T-cell (primary cell): ENCODE measurements at regions not wholly inside any gene's neighbourhood (a gene's known extent, or its start where the extent isn't known, plus 50 kb on each side); places are given as distances from the start of the nearest gene placed in this dataset.

ENCODE experiments used
- ATAC-seq, 4 experiments: fragments of 200-7000 bp in 3 of 4; fragments of 150-1000 bp in 1 of 4; cut with Tn5 transposase; replicated peaks in 1 of 4; 1 replicate in 3 of 4; 2 replicates in 1 of 4; pipeline ENCODE4 v1.10.0; 2021; ENCODE audit warnings: moderate library complexity in 3 of 4, mild to moderate bottlenecking in 2 of 4, moderate number of reproducible peaks in 1 of 4
- CTCF ChIA-PET, 2 donors: fragments of 300-600 bp; sonication (Branson Sonifier 250); formaldehyde crosslinking; loops; one replicate each; lab custom pipeline; 2022; ENCODE audit warnings: antibody characterized with exemption in 2 of 2; lab: Charles Lee
- POLR2A ChIA-PET, 2 donors: fragments of 300-600 bp; sonication (Branson Sonifier 250); formaldehyde crosslinking; loops; one replicate each; lab custom pipeline; 2022; ENCODE audit warnings: antibody characterized with exemption in 2 of 2; lab: Charles Lee
- DNase-seq, 35 experiments: peaks; one replicate each; pipeline versions ENCODE4 v3.0.0 to v3.0.0-alpha.2; 2013 to 2023
- H3K27ac ChIP-seq: one replicate; pipeline ENCODE4 v1.5.1; 2013; ENCODE audit warnings: low read length
- H3K27me3 ChIP-seq, 2 experiments: replicated peaks in 1 of 2; 1 replicate in 1 of 2; 2 replicates in 1 of 2; pipeline versions ENCODE4 v1.6.1 to v1.7.0; 2013; ENCODE audit warnings: low read length in 1 of 2, mixed read lengths in 1 of 2; ENCODE audit not compliant: control insufficient read depth in 2 of 2, insufficient read depth in 2 of 2; ENCODE audit errors: extremely low read depth in 1 of 2
- H3K36me3 ChIP-seq, 2 donors: 1 replicate in 1 of 2; 2 replicates in 1 of 2; pipeline versions ENCODE4 v1.6.1 to v1.7.0; 2013; ENCODE audit warnings: low read length in 1 of 2; ENCODE audit not compliant: control insufficient read depth in 2 of 2, insufficient read depth in 1 of 2; ENCODE audit errors: extremely low read depth in 1 of 2
- H3K4me1 ChIP-seq, 2 experiments: 1 replicate in 1 of 2; 2 replicates in 1 of 2; pipeline versions ENCODE4 v1.6.1 to v1.7.0; 2013; ENCODE audit warnings: low read length in 2 of 2, mixed read lengths in 1 of 2; ENCODE audit not compliant: insufficient read depth in 2 of 2, control insufficient read depth in 1 of 2; ENCODE audit errors: extremely low read depth in 1 of 2
- H3K4me3 ChIP-seq, 2 donors: 1 replicate in 1 of 2; 2 replicates in 1 of 2; pipeline versions ENCODE4 v1.5.1 to v1.7.0; 2013; ENCODE audit warnings: mild to moderate bottlenecking in 2 of 2, low read length in 1 of 2, moderate library complexity in 1 of 2; ENCODE audit not compliant: control insufficient read depth in 1 of 2; ENCODE audit errors: extremely low read depth in 1 of 2
- H3K9me3 ChIP-seq: 2 replicates; pipeline ENCODE4 v1.7.0; 2013
- H3K27ac Mint-ChIP-seq, 2 donors: one replicate each; pipeline ENCODE4 v1.8.0; 2020 to 2021; ENCODE audit warnings: mild to moderate bottlenecking in 2 of 2, mixed read lengths in 2 of 2
- H3K27me3 Mint-ChIP-seq, 2 donors: one replicate each; pipeline ENCODE4 v1.8.0; 2021 to 2022; ENCODE audit warnings: mixed read lengths in 2 of 2
- H3K36me3 Mint-ChIP-seq: one replicate; pipeline ENCODE4 v1.8.0; 2021; ENCODE audit warnings: mixed read lengths
- H3K4me1 Mint-ChIP-seq, 3 donors: one replicate each; pipeline ENCODE4 v1.8.0; 2020 to 2022; ENCODE audit warnings: mixed read lengths in 3 of 3, mild to moderate bottlenecking in 1 of 3
- H3K4me3 Mint-ChIP-seq, 3 donors: one replicate each; pipeline ENCODE4 v1.8.0; 2020 to 2022; ENCODE audit warnings: mild to moderate bottlenecking in 3 of 3, mixed read lengths in 3 of 3, moderate library complexity in 3 of 3
- H3K9me3 Mint-ChIP-seq, 3 donors: one replicate each; pipeline ENCODE4 v1.8.0; 2020 to 2022; ENCODE audit warnings: mixed read lengths in 3 of 3
- WGBS: methylation state at CpG from one replicate; pipeline ENCODE4 v1.1.5; 2013; ENCODE audit warnings: missing lambda C conversion rate; ENCODE audit not compliant: insufficient coverage; 5-methylcytosine and 5-hydroxymethylcytosine counted together

DNA sequence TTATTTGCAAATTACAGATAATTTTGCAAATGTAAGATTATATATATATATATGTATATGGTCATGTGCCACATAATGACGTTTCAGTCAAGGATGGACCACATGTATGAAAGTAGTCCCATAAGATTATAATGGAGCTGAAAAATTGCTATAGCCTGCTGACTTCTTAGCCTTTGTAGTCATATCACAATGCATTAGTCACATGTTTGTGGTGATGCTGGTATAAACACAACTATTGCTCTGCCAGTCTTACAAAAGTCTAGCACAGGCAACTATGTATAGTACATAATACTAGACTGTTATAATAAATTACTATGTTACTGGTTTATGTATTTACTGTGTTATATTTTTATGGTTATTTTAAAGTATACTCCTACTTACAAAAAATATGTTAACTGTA, 444.3 kb downstream of the KCNJ2 start:
- POLR2A ChIA-PET: no interaction called here
- no CpG with 5 or more reads among the region's 1 CpG for WGBS

DNA sequence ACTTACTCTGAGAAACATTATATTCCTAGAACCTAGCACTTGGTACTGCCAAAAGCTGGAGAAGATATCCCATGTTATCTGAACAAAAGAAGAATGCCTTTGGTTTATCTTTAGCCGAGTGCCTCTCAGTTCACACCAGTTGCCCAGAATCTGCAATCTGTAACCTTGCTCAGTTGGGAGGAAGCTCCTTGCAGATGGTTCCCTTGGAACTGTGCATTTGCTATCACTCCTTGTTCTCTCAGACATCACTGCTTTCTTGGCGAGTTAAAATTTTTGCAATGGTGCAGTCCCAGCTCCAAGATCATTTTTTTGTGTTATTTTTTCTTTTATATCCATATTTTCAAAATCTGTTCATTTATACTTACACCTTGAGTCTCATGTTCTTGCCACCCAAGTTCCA, 446.5 kb downstream of the KCNJ2 start:
- Mint-ChIP-seq H3K4me3 (no peak overlapping the region), H3K4me1 (no peaks in the 10 kb centered on the region), H3K27ac (no peak overlapping the region), H3K36me3 (no peaks in the 10 kb centered on the region), H3K9me3 (peaks cover 0 to 9% (median 0%) of the 10 kb centered on the region in 3 donors), H3K27me3 (peaks cover 0 to 7% of the 10 kb centered on the region in 2 donors)
- no peaks in the 10 kb centered on the region for H3K9me3 ChIP-seq
- ChIA-PET POLR2A (no interaction called here), CTCF (no interaction called here)
- no peaks in the 10 kb centered on the region for H3K27me3 ChIP-seq
- no peaks in the 10 kb centered on the region for H3K4me1 ChIP-seq
- ATAC-seq: no peak
- 82% methylated on average over 1 of the region's 2 CpGs for WGBS
- DNase-seq: no peak
- no peaks in the 10 kb centered on the region for H3K36me3 ChIP-seq
- no peak overlapping the region for H3K4me3 ChIP-seq
- H3K27ac ChIP-seq: no peak overlapping the region

More for the DNA sequence above, 444.3 kb downstream of the KCNJ2 start:
- Mint-ChIP-seq H3K4me3 (no peak overlapping the region), H3K9me3 (peaks cover 0 to 9% (median 0%) of the 10 kb centered on the region in 3 donors), H3K36me3 (no peaks in the 10 kb centered on the region), H3K27me3 (peaks cover 0 to 7% of the 10 kb centered on the region in 2 donors), H3K4me1 (no peaks in the 10 kb centered on the region), H3K27ac (no peak overlapping the region)
- DNase-seq (no peak), ATAC-seq (no peak)
- Histone ChIP-seq H3K27ac (no peak overlapping the region), H3K4me1 (no peaks in the 10 kb centered on the region), H3K36me3 (no peaks in the 10 kb centered on the region), H3K27me3 (no peaks in the 10 kb centered on the region), H3K4me3 (no peak overlapping the region), H3K9me3 (no peaks in the 10 kb centered on the region)
- CTCF ChIA-PET: no interaction called here

DNA sequence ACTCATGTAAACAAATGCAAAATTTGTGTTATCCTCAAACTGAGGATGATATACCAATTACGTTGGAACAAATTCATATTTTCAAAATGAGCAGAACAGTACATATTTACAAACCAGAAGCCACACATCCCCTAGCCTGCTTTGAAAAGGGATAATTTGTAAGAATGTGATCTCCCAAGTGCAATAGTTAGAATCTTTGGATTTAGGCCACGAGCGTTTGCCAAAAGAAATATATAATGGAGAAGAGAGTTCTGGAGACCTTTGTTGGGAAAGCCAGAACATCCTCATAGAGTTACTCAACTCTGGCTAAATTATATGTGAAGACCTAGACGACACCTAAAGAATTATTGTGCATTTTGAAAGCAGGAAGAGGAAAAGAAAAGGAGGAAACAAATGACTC, 449.3 kb downstream of the KCNJ2 start:
- peaks cover 0 to 13% (median 0%) of the 10 kb centered on the region in 3 donors for H3K9me3 Mint-ChIP-seq
- no peaks in the 10 kb centered on the region for H3K36me3 Mint-ChIP-seq
- CTCF ChIA-PET: no interaction called here

DNA sequence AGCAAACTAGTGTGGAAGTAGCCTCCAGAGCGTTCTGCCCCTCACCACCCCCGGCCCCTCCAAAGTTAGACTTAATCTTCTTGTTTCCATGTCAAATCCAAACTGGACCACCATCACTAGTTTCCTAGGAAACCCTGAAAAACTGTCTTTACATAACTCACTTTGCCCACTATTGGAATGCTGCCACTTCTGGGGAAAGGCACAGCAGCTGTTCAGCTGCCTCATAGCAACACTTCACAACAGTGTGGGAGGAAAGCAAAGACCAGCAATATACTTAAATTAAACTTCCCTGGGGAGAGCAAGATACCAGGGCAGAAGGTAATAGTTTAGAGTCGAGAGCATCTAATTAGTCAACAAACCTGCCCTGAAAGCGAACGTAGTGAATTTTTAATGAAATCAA, 452.2 kb downstream of the KCNJ2 start:
- Mint-ChIP-seq H3K36me3 (no peaks in the 10 kb centered on the region), H3K9me3 (peaks cover 0 to 8% (median 0%) of the 10 kb centered on the region in 3 donors), H3K4me1 (peaks cover 0 to 4% (median 0%) of the 10 kb centered on the region in 3 donors), H3K27me3 (peaks cover 0 to 7% of the 10 kb centered on the region in 2 donors), H3K27ac (no peak overlapping the region), H3K4me3 (no peak overlapping the region)
- H3K36me3 ChIP-seq: no peaks in the 10 kb centered on the region
- WGBS: 85% methylated on average over 3 of the region's 5 CpGs
- ChIA-PET CTCF (no interaction called here), POLR2A (no interaction called here)
- no peak overlapping the region for H3K27ac ChIP-seq
- no peaks in the 10 kb centered on the region for H3K9me3 ChIP-seq
- no peaks in the 10 kb centered on the region for H3K27me3 ChIP-seq
- no peak overlapping the region for H3K4me3 ChIP-seq
- peaks cover 0 to 3% of the 10 kb centered on the region in 2 experiments for H3K4me1 ChIP-seq
- DNase-seq (no peak), ATAC-seq (no peak)

More for the DNA sequence above, 449.3 kb downstream of the KCNJ2 start:
- ATAC-seq (no peak), DNase-seq (no peak)
- no peaks in the 10 kb centered on the region for H3K9me3 ChIP-seq
- WGBS: no CpG with 5 or more reads among the region's 4 CpGs
- H3K27ac ChIP-seq: no peak overlapping the region
- POLR2A ChIA-PET: no interaction called here
- H3K27me3 ChIP-seq: no peaks in the 10 kb centered on the region
- no peaks in the 10 kb centered on the region for H3K36me3 ChIP-seq
- H3K27ac Mint-ChIP-seq: no peak overlapping the region
- peaks cover 0 to 7% of the 10 kb centered on the region in 2 donors for H3K27me3 Mint-ChIP-seq
- peaks cover 0 to 4% (median 0%) of the 10 kb centered on the region in 3 donors for H3K4me1 Mint-ChIP-seq
- no peak overlapping the region for H3K4me3 Mint-ChIP-seq
- H3K4me1 ChIP-seq: peaks cover 0 to 3% of the 10 kb centered on the region in 2 experiments
- no peak overlapping the region for H3K4me3 ChIP-seq

DNA sequence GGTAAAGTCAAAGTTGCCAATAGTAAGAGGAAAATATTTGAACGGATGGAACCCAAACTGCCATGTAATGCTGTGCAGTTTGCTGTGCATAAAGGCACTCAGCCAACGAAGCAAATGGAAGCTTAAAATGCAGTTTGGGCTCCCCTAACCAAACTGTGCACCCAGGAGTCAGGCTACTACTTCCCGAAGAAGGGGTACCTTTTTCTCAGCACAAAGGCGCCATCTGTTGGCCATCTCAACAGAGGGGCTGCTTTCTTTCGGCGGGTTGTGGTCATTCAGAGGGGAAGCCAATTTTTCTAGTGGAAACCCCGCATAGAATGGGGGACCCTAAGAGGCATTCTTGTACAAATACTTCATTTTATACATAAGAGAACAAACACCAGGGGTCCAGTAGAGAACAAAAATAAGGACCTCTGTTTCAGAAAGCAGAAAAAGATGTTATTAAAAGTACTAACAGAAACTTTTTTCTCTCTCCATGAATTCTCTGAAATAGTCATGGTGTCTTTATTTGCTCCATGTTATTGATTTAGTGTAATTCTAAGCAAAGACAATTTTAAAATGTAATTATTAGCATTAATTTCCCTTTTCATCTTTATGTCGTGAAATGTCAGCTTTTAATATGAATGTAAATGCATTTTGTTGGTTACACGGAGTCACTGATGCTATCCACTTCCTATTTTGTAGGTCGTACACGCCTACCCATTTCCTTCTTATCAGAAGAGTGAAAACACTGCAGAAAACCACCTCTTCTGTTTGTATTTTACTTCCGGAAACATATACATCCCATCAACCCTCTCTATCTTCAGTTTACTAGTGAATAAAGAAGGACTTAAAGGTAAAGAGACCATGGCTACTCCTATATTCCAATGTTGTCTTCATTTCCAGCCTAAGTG, 453.3 kb downstream of the KCNJ2 start:
- Mint-ChIP-seq H3K27ac (no peak overlapping the region), H3K4me3 (peak overlapping the region in 2 of 3 donors; percentile 3 to 5), H3K9me3 (peaks cover 0 to 4% (median 0%) of the 10 kb centered on the region in 3 donors), H3K27me3 (peaks cover 0 to under 1% of the 10 kb centered on the region in 2 donors), H3K4me1 (peaks cover 0 to 4% (median 0%) of the 10 kb centered on the region in 3 donors), H3K36me3 (no peaks in the 10 kb centered on the region)
- WGBS: 74% methylated on average over 6 of the region's 12 CpGs
- H3K27me3 ChIP-seq: no peaks in the 10 kb centered on the region
- H3K9me3 ChIP-seq: no peaks in the 10 kb centered on the region
- H3K36me3 ChIP-seq: no peaks in the 10 kb centered on the region
- peaks cover 0 to 3% of the 10 kb centered on the region in 2 experiments for H3K4me1 ChIP-seq
- POLR2A ChIA-PET: interaction anchor here in 1 of 2 donors (0.6 kb wide), 1 partner anchor 1145 kb away, joined by 7 read pairs; no protein-coding TSS in a partner anchor
- ATAC-seq (peak in 1 of 4 experiments; percentile 31), DNase-seq (peak in 2 of 35 experiments; percentile 1 to 7)
- CTCF ChIA-PET: no interaction called here
- no peak overlapping the region for H3K4me3 ChIP-seq
- H3K27ac ChIP-seq: no peak overlapping the region

DNA sequence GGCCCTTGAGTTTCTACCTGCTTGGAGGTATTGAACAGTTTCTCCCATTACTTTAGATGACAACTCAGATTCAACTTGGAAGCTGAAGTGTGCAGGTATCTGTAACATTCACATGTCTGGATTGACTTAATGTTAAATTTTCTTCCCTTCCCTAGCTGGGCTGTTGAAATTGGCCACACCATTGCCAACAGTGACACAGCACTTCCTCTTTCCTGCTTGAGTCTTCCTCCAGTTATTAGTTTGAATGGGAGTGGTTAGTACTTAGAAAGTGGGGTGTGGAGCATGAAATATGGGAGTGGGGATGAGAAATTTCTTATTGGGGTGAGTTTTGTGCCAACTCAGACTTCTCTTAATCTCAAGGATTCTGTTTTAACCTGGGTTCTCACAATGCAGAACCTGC, 454.9 kb downstream of the KCNJ2 start:
- no peak overlapping the region for H3K27ac Mint-ChIP-seq
- Histone ChIP-seq H3K4me3 (no peak overlapping the region), H3K27ac (no peak overlapping the region), H3K27me3 (no peaks in the 10 kb centered on the region), H3K4me1 (peaks cover 0 to 3% of the 10 kb centered on the region in 2 experiments), H3K36me3 (no peaks in the 10 kb centered on the region), H3K9me3 (no peaks in the 10 kb centered on the region)
- peaks cover 0 to 4% (median 0%) of the 10 kb centered on the region in 3 donors for H3K9me3 Mint-ChIP-seq
- peaks cover 0 to 4% (median 0%) of the 10 kb centered on the region in 3 donors for H3K4me1 Mint-ChIP-seq
- DNase-seq (no peak), ATAC-seq (no peak)
- H3K27me3 Mint-ChIP-seq: peaks cover 0 to 2% of the 10 kb centered on the region in 2 donors
- H3K4me3 Mint-ChIP-seq: no peak overlapping the region
- H3K36me3 Mint-ChIP-seq: no peaks in the 10 kb centered on the region
- ChIA-PET POLR2A (no interaction called here), CTCF (no interaction called here)
